NCI-H446 (cell line): ENCODE measurements at regions not wholly inside any gene's neighbourhood (a gene's known extent, or its start where the extent isn't known, plus 50 kb on each side); places are given as distances from the start of the nearest gene placed in this dataset.

Experiments
- DNase-seq, 2 experiments: peaks; one replicate each; lab custom pipeline; 2025; lab: John Stamatoyannopoulos, UW

GRCh38 chr15:69577397-69577796 is 124.8 kb downstream of the RPLP1 start:
- DNase-seq: no peak

- no peak for DNase-seq
Measured at GRCh38 chr15:69578252-69578651, 125.6 kb downstream of the RPLP1 start.

- DNase-seq: no peak
Measured at GRCh38 chr15:69578787-69579583, 126.4 kb downstream of the RPLP1 start.

- DNase-seq: no peak
Measured at GRCh38 chr15:69579950-69580618, 127.5 kb downstream of the RPLP1 start.

GRCh38 chr15:69583626-69584025 is 131.0 kb downstream of the RPLP1 start:
- DNase-seq: no peak

- no peak for DNase-seq
Measured at GRCh38 chr15:69585937-69586336, 133.3 kb downstream of the RPLP1 start.

GRCh38 chr15:69586721-69587120 is 134.1 kb downstream of the RPLP1 start:
- no peak for DNase-seq

GRCh38 chr15:69587723-69588426 is 135.3 kb downstream of the RPLP1 start:
- no peak for DNase-seq

- no peak for DNase-seq
Measured at GRCh38 chr15:69590201-69590710, 137.6 kb downstream of the RPLP1 start.

GRCh38 chr15:69590932-69591524 is 138.4 kb downstream of the RPLP1 start:
- DNase-seq: no peak

- no peak for DNase-seq
Measured at GRCh38 chr15:69591905-69592508, 139.4 kb downstream of the RPLP1 start.

- no peak for DNase-seq
Measured at GRCh38 chr15:69592954-69593353, 140.3 kb downstream of the RPLP1 start.

GRCh38 chr15:69593488-69593887 is 140.9 kb downstream of the RPLP1 start:
- no peak for DNase-seq

GRCh38 chr15:69593981-69594966 is 141.7 kb downstream of the RPLP1 start:
- peak; percentile 11 to 52 for DNase-seq

- no peak for DNase-seq
Measured at GRCh38 chr15:69595009-69595791, 142.6 kb downstream of the RPLP1 start.

- DNase-seq: no peak
Measured at GRCh38 chr15:69597061-69597592, 144.5 kb downstream of the RPLP1 start.

GRCh38 chr15:69599271-69599670 is 146.7 kb downstream of the RPLP1 start:
- DNase-seq: no peak

GRCh38 chr15:69600556-69601085 is 148.0 kb downstream of the RPLP1 start:
- DNase-seq: no peak
